ENCODE measurements at regions not wholly inside any gene's neighbourhood (a gene's known extent, or its start where the extent isn't known, plus 50 kb on each side); places are given as distances from the start of the nearest gene placed in this dataset.
A peak's percentile ranks its signal among the peaks of the same experiment; 100 is the strongest.

- TF ChIP-seq POLR2A (IDR thresholded peaks at IDR 0.05) (no peak), CTCF (IDR thresholded peaks at IDR 0.05) (no peak)
- Histone ChIP-seq H3K9me3 (no peaks in the 10 kb centered on the region), H3K4me1 (no peaks in the 10 kb centered on the region), H3K27ac (no peak overlapping the region), H3K4me3 (no peak overlapping the region), H3K27me3 (no peaks in the 10 kb centered on the region), H3K36me3 (no peaks in the 10 kb centered on the region)
- intact Hi-C loops (cut with DNase I; ENCODE audit: low total_unique reads) = no loop called here
- no peak for DNase-seq
Measured at GRCh38 chr10:108203905-108204527, 1039.5 kb upstream of the SORCS1 start.

- Histone ChIP-seq H3K4me1 (no peaks in the 10 kb centered on the region), H3K36me3 (no peaks in the 10 kb centered on the region), H3K4me3 (no peak overlapping the region), H3K27ac (peak overlapping the region in 1 of 2 donors; percentile 8), H3K9me3 (no peaks in the 10 kb centered on the region), H3K27me3 (no peaks in the 10 kb centered on the region)
- no peak for DNase-seq
- TF ChIP-seq CTCF (IDR thresholded peaks at IDR 0.05) (no peak), POLR2A (IDR thresholded peaks at IDR 0.05) (no peak)
- intact Hi-C loops (cut with DNase I; ENCODE audit: low total_unique reads) = no loop called here
Measured at GRCh38 chr10:108187408-108188012, 1023.0 kb upstream of the SORCS1 start.

- DNase-seq = no peak
- Histone ChIP-seq H3K27ac (peak overlapping the region in 1 of 2 donors; percentile 62), H3K9me3 (no peaks in the 10 kb centered on the region), H3K4me1 (no peaks in the 10 kb centered on the region), H3K36me3 (no peaks in the 10 kb centered on the region), H3K27me3 (no peaks in the 10 kb centered on the region), H3K4me3 (no peak overlapping the region)
- intact Hi-C loops (cut with DNase I; ENCODE audit: low total_unique reads) = no loop called here
- TF ChIP-seq POLR2A (IDR thresholded peaks at IDR 0.05) (no peak), CTCF (IDR thresholded peaks at IDR 0.05) (no peak)
Measured at GRCh38 chr10:108184114-108184513, 1019.6 kb upstream of the SORCS1 start.

- DNase-seq = no peak
- no peaks in the 10 kb centered on the region for H3K9me3 ChIP-seq
- no peak overlapping the region for H3K27ac ChIP-seq
- intact Hi-C loops (cut with DNase I; ENCODE audit: low total_unique reads) = no loop called here
- TF ChIP-seq POLR2A (IDR thresholded peaks at IDR 0.05) (no peak), CTCF (IDR thresholded peaks at IDR 0.05) (no peak)
- H3K4me1 ChIP-seq = no peaks in the 10 kb centered on the region
- no peaks in the 10 kb centered on the region for H3K36me3 ChIP-seq
- H3K27me3 ChIP-seq = no peaks in the 10 kb centered on the region
- H3K4me3 ChIP-seq = no peak overlapping the region
Measured at GRCh38 chr10:108180878-108181277, 1016.4 kb upstream of the SORCS1 start.

- H3K4me1 ChIP-seq = no peaks in the 10 kb centered on the region
- TF ChIP-seq CTCF (IDR thresholded peaks at IDR 0.05) (no peak), POLR2A (IDR thresholded peaks at IDR 0.05) (no peak)
- no peak overlapping the region for H3K27ac ChIP-seq
- H3K9me3 ChIP-seq = no peaks in the 10 kb centered on the region
- no peak for DNase-seq
- H3K36me3 ChIP-seq = no peaks in the 10 kb centered on the region
- no peaks in the 10 kb centered on the region for H3K27me3 ChIP-seq
- intact Hi-C loops (cut with DNase I; ENCODE audit: low total_unique reads) = no loop called here
- H3K4me3 ChIP-seq = no peak overlapping the region
Measured at GRCh38 chr10:108169846-108170245, 1005.3 kb upstream of the SORCS1 start.

All from uterus (tissue), 3 donors.